Stimulated activated CD4-positive, alpha-beta T cell treated with anti-CD3 and anti-CD28 coated beads, Interleukin-12 subunit alpha, Interleukin-12 subunit beta, amount 100 ng/mL, for 48 hours (primary cell): ENCODE measurements at regions not wholly inside any gene's neighbourhood (a gene's known extent, or its start where the extent isn't known, plus 50 kb on each side); places are given as distances from the start of the nearest gene placed in this dataset.
"Not testable (repeated sequence)": the region's sequence is repeated elsewhere in the genome, so short reads cannot be mapped to it uniquely, and the experiment has no call there.

ENCODE experiments used
- DNase-seq, 3 donors: peaks; one replicate each; pipeline ENCODE4 v3.0.0-alpha.2; 2020; ENCODE audit warnings: low read depth in 2 of 3, low spot score in 1 of 3

- DNase-seq: no peak
These were observed 131.4 kb upstream of the NEIL3 start for GRCh38 chr4:177178246-177178645.

- DNase-seq: no peak
These were observed 127.5 kb upstream of the NEIL3 start for GRCh38 chr4:177182166-177182565.

GRCh38 chr4:177182728-177183127 lies 126.9 kb upstream of the NEIL3 start:
- DNase-seq: no peak

- no peak for DNase-seq
These were observed 124.5 kb upstream of the NEIL3 start for GRCh38 chr4:177185151-177185550.

- DNase-seq: no peak
These were observed 124.1 kb upstream of the NEIL3 start for GRCh38 chr4:177185579-177185978.

GRCh38 chr4:177187371-177187770 lies 122.3 kb upstream of the NEIL3 start:
- no peak for DNase-seq

- DNase-seq: no peak
These were observed 118.6 kb upstream of the NEIL3 start for GRCh38 chr4:177190995-177191580.

GRCh38 chr4:177191586-177191985 lies 118.1 kb upstream of the NEIL3 start:
- no peak for DNase-seq

- DNase-seq: no peak
These were observed 117.7 kb upstream of the NEIL3 start for GRCh38 chr4:177191991-177192390.

GRCh38 chr4:177193024-177193715 lies 116.5 kb upstream of the NEIL3 start:
- DNase-seq: not testable (repeated sequence)

- no peak for DNase-seq
These were observed 114.8 kb upstream of the NEIL3 start for GRCh38 chr4:177194906-177195305.

- DNase-seq: no peak
These were observed 113.1 kb upstream of the NEIL3 start for GRCh38 chr4:177196615-177197014.

- no peak for DNase-seq
These were observed 108.1 kb upstream of the NEIL3 start for GRCh38 chr4:177201614-177202013.

- DNase-seq: no peak
These were observed 105.5 kb upstream of the NEIL3 start for GRCh38 chr4:177204126-177204525.

GRCh38 chr4:177214935-177215334 lies 94.7 kb upstream of the NEIL3 start:
- peak in 1 of 3 donors; percentile 3 for DNase-seq

- no peak for DNase-seq
These were observed 89.3 kb upstream of the NEIL3 start for GRCh38 chr4:177220376-177220775.

- no peak for DNase-seq
These were observed 86.9 kb upstream of the NEIL3 start for GRCh38 chr4:177222781-177223180.

GRCh38 chr4:177225605-177226004 lies 84.1 kb upstream of the NEIL3 start:
- no peak for DNase-seq

GRCh38 chr4:177227636-177228035 lies 82.0 kb upstream of the NEIL3 start:
- no peak for DNase-seq

GRCh38 chr4:177228599-177228998 lies 81.1 kb upstream of the NEIL3 start:
- DNase-seq: no peak

GRCh38 chr4:177229331-177229730 lies 80.3 kb upstream of the NEIL3 start:
- no peak for DNase-seq

GRCh38 chr4:177232473-177232872 lies 77.2 kb upstream of the NEIL3 start:
- no peak for DNase-seq

- DNase-seq: no peak
These were observed 74.6 kb upstream of the NEIL3 start for GRCh38 chr4:177235026-177235425.
